ENCODE measurements at regions not wholly inside any gene's neighbourhood (a gene's known extent, or its start where the extent isn't known, plus 50 kb on each side); places are given as distances from the start of the nearest gene placed in this dataset.

- H3K4me1 ChIP-seq (ENCODE audit: control insufficient read depth, insufficient read depth, low read length), result no peaks in the 10 kb centered on the region
- peak; percentile 19 for DNase-seq
- 33% methylated on average over 2 of the region's 2 CpGs for WGBS (ENCODE audit: insufficient coverage)
- no peaks in the 10 kb centered on the region for H3K36me3 ChIP-seq (ENCODE audit: control insufficient read depth, insufficient read depth, low read length)
- no peak overlapping the region for H3K27ac ChIP-seq (ENCODE audit: low read length)
- H3K4me3 ChIP-seq (ENCODE audit: low read length), result no peak overlapping the region
- no peaks in the 10 kb centered on the region for H3K9me3 ChIP-seq (replicated peaks; ENCODE audit: control insufficient read depth, low read depth, low read length)
- no peaks in the 10 kb centered on the region for H3K27me3 ChIP-seq (ENCODE audit: control insufficient read depth, insufficient read depth, low read length)
Measured at GRCh38 chr2:84038866-84039265, 420.2 kb downstream of the SUCLG1 start.

- Histone ChIP-seq H3K4me1 (ENCODE audit: control insufficient read depth, insufficient read depth, low read length) (peaks cover 3% of the 10 kb centered on the region), H3K4me3 (ENCODE audit: low read length) (no peak overlapping the region), H3K27ac (ENCODE audit: low read length) (no peak overlapping the region), H3K27me3 (ENCODE audit: control insufficient read depth, insufficient read depth, low read length) (no peaks in the 10 kb centered on the region), H3K36me3 (ENCODE audit: control insufficient read depth, insufficient read depth, low read length) (no peaks in the 10 kb centered on the region), H3K9me3 (replicated peaks; ENCODE audit: control insufficient read depth, low read depth, low read length) (no peaks in the 10 kb centered on the region)
- no peak for DNase-seq
- WGBS (ENCODE audit: insufficient coverage), result 40% methylated on average over 1 of the region's 2 CpGs
Measured at GRCh38 chr2:84033347-84033974, 425.6 kb downstream of the SUCLG1 start.

GRCh38 chr2:84031312-84032050 is 427.6 kb downstream of the SUCLG1 start:
- DNase-seq, result no peak
- no peaks in the 10 kb centered on the region for H3K36me3 ChIP-seq (ENCODE audit: control insufficient read depth, insufficient read depth, low read length)
- 93% methylated on average over 2 of the region's 5 CpGs for WGBS (ENCODE audit: insufficient coverage)
- peaks cover 3% of the 10 kb centered on the region for H3K4me1 ChIP-seq (ENCODE audit: control insufficient read depth, insufficient read depth, low read length)
- no peak overlapping the region for H3K4me3 ChIP-seq (ENCODE audit: low read length)
- no peaks in the 10 kb centered on the region for H3K27me3 ChIP-seq (ENCODE audit: control insufficient read depth, insufficient read depth, low read length)
- H3K9me3 ChIP-seq (replicated peaks; ENCODE audit: control insufficient read depth, low read depth, low read length), result no peaks in the 10 kb centered on the region
- no peak overlapping the region for H3K27ac ChIP-seq (ENCODE audit: low read length)

- WGBS (ENCODE audit: insufficient coverage), result no CpG with 5 or more reads among the region's 4 CpGs
Measured at GRCh38 chr2:84029903-84030575, 429.0 kb downstream of the SUCLG1 start.

GRCh38 chr2:84026818-84027217 is 432.3 kb downstream of the SUCLG1 start:
- Histone ChIP-seq H3K36me3 (ENCODE audit: control insufficient read depth, insufficient read depth, low read length) (no peaks in the 10 kb centered on the region), H3K4me3 (ENCODE audit: low read length) (no peak overlapping the region), H3K27me3 (ENCODE audit: control insufficient read depth, insufficient read depth, low read length) (no peaks in the 10 kb centered on the region), H3K4me1 (ENCODE audit: control insufficient read depth, insufficient read depth, low read length) (peaks cover 3% of the 10 kb centered on the region), H3K9me3 (replicated peaks; ENCODE audit: control insufficient read depth, low read depth, low read length) (no peaks in the 10 kb centered on the region), H3K27ac (ENCODE audit: low read length) (no peak overlapping the region)
- WGBS (ENCODE audit: insufficient coverage), result no CpG with 5 or more reads among the region's 3 CpGs
- no peak for DNase-seq

More at GRCh38 chr2:84029903-84030575, 429.0 kb downstream of the SUCLG1 start:
- Histone ChIP-seq H3K9me3 (replicated peaks; ENCODE audit: control insufficient read depth, low read depth, low read length) (no peaks in the 10 kb centered on the region), H3K27me3 (ENCODE audit: control insufficient read depth, insufficient read depth, low read length) (no peaks in the 10 kb centered on the region), H3K27ac (ENCODE audit: low read length) (no peak overlapping the region), H3K4me1 (ENCODE audit: control insufficient read depth, insufficient read depth, low read length) (peaks cover 3% of the 10 kb centered on the region), H3K36me3 (ENCODE audit: control insufficient read depth, insufficient read depth, low read length) (no peaks in the 10 kb centered on the region), H3K4me3 (ENCODE audit: low read length) (no peak overlapping the region)
- peak; percentile 40 for DNase-seq

- DNase-seq, result peak; percentile 73
- no peaks in the 10 kb centered on the region for H3K9me3 ChIP-seq (replicated peaks; ENCODE audit: control insufficient read depth, low read depth, low read length)
- H3K4me1 ChIP-seq (ENCODE audit: control insufficient read depth, insufficient read depth, low read length), result no peaks in the 10 kb centered on the region
- no peaks in the 10 kb centered on the region for H3K27me3 ChIP-seq (ENCODE audit: control insufficient read depth, insufficient read depth, low read length)
- H3K27ac ChIP-seq (ENCODE audit: low read length), result no peak overlapping the region
- WGBS (ENCODE audit: insufficient coverage), result 54% methylated on average over 2 of the region's 5 CpGs
- H3K4me3 ChIP-seq (ENCODE audit: low read length), result no peak overlapping the region
- H3K36me3 ChIP-seq (ENCODE audit: control insufficient read depth, insufficient read depth, low read length), result no peaks in the 10 kb centered on the region
Measured at GRCh38 chr2:84022810-84023431, 436.2 kb downstream of the SUCLG1 start.

- no peaks in the 10 kb centered on the region for H3K27me3 ChIP-seq (ENCODE audit: control insufficient read depth, insufficient read depth, low read length)
- no peak overlapping the region for H3K4me3 ChIP-seq (ENCODE audit: low read length)
- no peak overlapping the region for H3K27ac ChIP-seq (ENCODE audit: low read length)
- no peaks in the 10 kb centered on the region for H3K4me1 ChIP-seq (ENCODE audit: control insufficient read depth, insufficient read depth, low read length)
- no peaks in the 10 kb centered on the region for H3K9me3 ChIP-seq (replicated peaks; ENCODE audit: control insufficient read depth, low read depth, low read length)
- no peaks in the 10 kb centered on the region for H3K36me3 ChIP-seq (ENCODE audit: control insufficient read depth, insufficient read depth, low read length)
- peak; percentile 23 for DNase-seq
Measured at GRCh38 chr2:84017010-84017409, 442.1 kb downstream of the SUCLG1 start.

- H3K27ac ChIP-seq (ENCODE audit: low read length), result no peak overlapping the region
- H3K36me3 ChIP-seq (ENCODE audit: control insufficient read depth, insufficient read depth, low read length), result no peaks in the 10 kb centered on the region
- H3K27me3 ChIP-seq (ENCODE audit: control insufficient read depth, insufficient read depth, low read length), result no peaks in the 10 kb centered on the region
- no peaks in the 10 kb centered on the region for H3K9me3 ChIP-seq (replicated peaks; ENCODE audit: control insufficient read depth, low read depth, low read length)
- no CpG with 5 or more reads among the region's 5 CpGs for WGBS (ENCODE audit: insufficient coverage)
- DNase-seq, result no peak
- no peaks in the 10 kb centered on the region for H3K4me1 ChIP-seq (ENCODE audit: control insufficient read depth, insufficient read depth, low read length)
- no peak overlapping the region for H3K4me3 ChIP-seq (ENCODE audit: low read length)
Measured at GRCh38 chr2:84016183-84016582, 442.9 kb downstream of the SUCLG1 start.

- H3K4me1 ChIP-seq (ENCODE audit: control insufficient read depth, insufficient read depth, low read length), result no peaks in the 10 kb centered on the region
- WGBS (ENCODE audit: insufficient coverage), result no CpG with 5 or more reads among the region's 2 CpGs
- no peaks in the 10 kb centered on the region for H3K27me3 ChIP-seq (ENCODE audit: control insufficient read depth, insufficient read depth, low read length)
Measured at GRCh38 chr2:83997889-83998288, 461.2 kb downstream of the SUCLG1 start.

GRCh38 chr2:83994633-83995179 is 464.4 kb downstream of the SUCLG1 start:
- Histone ChIP-seq H3K4me3 (ENCODE audit: low read length) (no peak overlapping the region), H3K36me3 (ENCODE audit: control insufficient read depth, insufficient read depth, low read length) (no peaks in the 10 kb centered on the region), H3K27ac (ENCODE audit: low read length) (no peak overlapping the region), H3K9me3 (replicated peaks; ENCODE audit: control insufficient read depth, low read depth, low read length) (no peaks in the 10 kb centered on the region), H3K27me3 (ENCODE audit: control insufficient read depth, insufficient read depth, low read length) (no peaks in the 10 kb centered on the region), H3K4me1 (ENCODE audit: control insufficient read depth, insufficient read depth, low read length) (no peaks in the 10 kb centered on the region)
- no peak for DNase-seq
- WGBS (ENCODE audit: insufficient coverage), result no CpG with 5 or more reads among the region's 2 CpGs

More at GRCh38 chr2:83997889-83998288, 461.2 kb downstream of the SUCLG1 start:
- Histone ChIP-seq H3K4me3 (ENCODE audit: low read length) (no peak overlapping the region), H3K9me3 (replicated peaks; ENCODE audit: control insufficient read depth, low read depth, low read length) (no peaks in the 10 kb centered on the region), H3K36me3 (ENCODE audit: control insufficient read depth, insufficient read depth, low read length) (no peaks in the 10 kb centered on the region), H3K27ac (ENCODE audit: low read length) (no peak overlapping the region)
- no peak for DNase-seq
